ENCODE measurements at regions not wholly inside any gene's neighbourhood (a gene's known extent, or its start where the extent isn't known, plus 50 kb on each side); places are given as distances from the start of the nearest gene placed in this dataset.

- H3K27me3 ChIP-seq (replicated peaks; ENCODE audit: insufficient read depth): no peaks in the 10 kb centered on the region
- H3K9me3 ChIP-seq: no peaks in the 10 kb centered on the region
- no peak overlapping the region for H3K27ac ChIP-seq
- no peaks in the 10 kb centered on the region for H3K4me1 ChIP-seq (replicated peaks)
- H3K4me3 ChIP-seq: no peak overlapping the region
- DNase-seq (ENCODE audit: low spot score): no peak
- H3K36me3 ChIP-seq: no peaks in the 10 kb centered on the region
- TF ChIP-seq, protein P1, sequence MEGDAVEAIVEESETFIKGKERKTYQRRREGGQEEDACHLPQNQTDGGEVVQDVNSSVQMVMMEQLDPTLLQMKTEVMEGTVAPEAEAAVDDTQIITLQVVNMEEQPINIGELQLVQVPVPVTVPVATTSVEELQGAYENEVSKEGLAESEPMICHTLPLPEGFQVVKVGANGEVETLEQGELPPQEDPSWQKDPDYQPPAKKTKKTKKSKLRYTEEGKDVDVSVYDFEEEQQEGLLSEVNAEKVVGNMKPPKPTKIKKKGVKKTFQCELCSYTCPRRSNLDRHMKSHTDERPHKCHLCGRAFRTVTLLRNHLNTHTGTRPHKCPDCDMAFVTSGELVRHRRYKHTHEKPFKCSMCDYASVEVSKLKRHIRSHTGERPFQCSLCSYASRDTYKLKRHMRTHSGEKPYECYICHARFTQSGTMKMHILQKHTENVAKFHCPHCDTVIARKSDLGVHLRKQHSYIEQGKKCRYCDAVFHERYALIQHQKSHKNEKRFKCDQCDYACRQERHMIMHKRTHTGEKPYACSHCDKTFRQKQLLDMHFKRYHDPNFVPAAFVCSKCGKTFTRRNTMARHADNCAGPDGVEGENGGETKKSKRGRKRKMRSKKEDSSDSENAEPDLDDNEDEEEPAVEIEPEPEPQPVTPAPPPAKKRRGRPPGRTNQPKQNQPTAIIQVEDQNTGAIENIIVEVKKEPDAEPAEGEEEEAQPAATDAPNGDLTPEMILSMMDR (IDR thresholded peaks at IDR 0.05): no peak
- TF ChIP-seq POLR2AphosphoS5 (IDR thresholded peaks at IDR 0.05): no peak
- TF ChIP-seq POLR2A (IDR thresholded peaks at IDR 0.05): no peak
- 56% methylated on average over 1 of the region's 1 CpG for WGBS
- intact Hi-C loops (cut with DNase I): no loop called here
Observed at GRCh38 chr10:106111246-106111645, 1053.3 kb downstream of the SORCS1 start.

DNA sequence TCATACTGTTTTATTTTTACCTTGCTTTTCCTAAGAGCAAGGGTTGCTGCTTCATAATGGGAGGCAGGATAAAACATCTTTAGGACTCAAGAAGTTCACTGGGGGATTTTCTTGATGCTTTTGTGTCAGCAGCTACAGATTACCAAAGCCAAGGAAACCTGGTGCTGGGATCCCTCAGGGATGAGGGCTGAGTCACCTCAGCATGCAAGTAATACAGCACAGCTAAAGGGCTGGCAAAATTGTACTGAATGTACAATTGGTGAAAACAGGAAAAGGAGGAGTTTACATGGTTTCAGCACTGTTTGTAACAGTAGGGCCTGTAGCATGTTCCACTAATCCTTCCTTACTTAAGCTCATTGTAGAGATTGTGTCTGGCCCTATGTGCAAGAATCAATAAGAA, 1056.8 kb downstream of the SORCS1 start:
- Histone ChIP-seq H3K4me1 (replicated peaks) (no peaks in the 10 kb centered on the region), H3K9me3 (no peaks in the 10 kb centered on the region), H3K36me3 (no peaks in the 10 kb centered on the region), H3K27ac (no peak overlapping the region), H3K4me3 (no peak overlapping the region), H3K27me3 (replicated peaks; ENCODE audit: insufficient read depth) (no peaks in the 10 kb centered on the region)
- no peak for DNase-seq (ENCODE audit: low spot score)
- intact Hi-C loops (cut with DNase I): no loop called here
- TF ChIP-seq POLR2A (IDR thresholded peaks at IDR 0.05) (no peak), POLR2AphosphoS5 (IDR thresholded peaks at IDR 0.05) (no peak)
- TF ChIP-seq, protein P1 (IDR thresholded peaks at IDR 0.05): no peak

DNA sequence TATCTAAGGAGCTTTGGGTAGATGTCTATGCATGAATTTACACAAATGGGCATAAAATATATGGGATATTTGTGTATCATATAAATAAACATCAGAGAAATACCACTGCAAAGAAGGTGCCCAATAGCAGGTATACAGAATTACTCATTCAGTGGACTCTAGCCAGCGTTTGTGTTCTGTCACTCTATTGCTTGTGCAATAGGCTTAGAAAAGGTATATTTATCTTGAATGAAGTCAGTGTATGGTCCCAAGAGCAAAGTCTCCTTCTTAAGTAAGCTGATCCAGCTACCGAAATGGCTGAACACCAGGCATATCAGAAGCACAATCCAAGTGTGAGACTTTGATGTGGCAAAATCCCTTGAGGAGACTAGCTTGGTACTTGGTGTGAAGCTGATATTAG, 1058.4 kb downstream of the SORCS1 start:
- WGBS: 94% methylated on average over 2 of the region's 2 CpGs
- no peaks in the 10 kb centered on the region for H3K36me3 ChIP-seq
- no peaks in the 10 kb centered on the region for H3K27me3 ChIP-seq (replicated peaks; ENCODE audit: insufficient read depth)
- no peak for TF ChIP-seq POLR2A (IDR thresholded peaks at IDR 0.05)
- TF ChIP-seq, protein P1 (IDR thresholded peaks at IDR 0.05): no peak
- no peak for TF ChIP-seq POLR2AphosphoS5 (IDR thresholded peaks at IDR 0.05)
- no peak overlapping the region for H3K4me3 ChIP-seq
- no peak overlapping the region for H3K27ac ChIP-seq
- intact Hi-C loops (cut with DNase I): no loop called here
- H3K9me3 ChIP-seq: no peaks in the 10 kb centered on the region
- no peaks in the 10 kb centered on the region for H3K4me1 ChIP-seq (replicated peaks)
- no peak for DNase-seq (ENCODE audit: low spot score)

- no peaks in the 10 kb centered on the region for H3K27me3 ChIP-seq (replicated peaks; ENCODE audit: insufficient read depth)
- DNase-seq (ENCODE audit: low spot score): no peak
Observed at GRCh38 chr10:106089855-106090254, 1074.7 kb downstream of the SORCS1 start.

DNA sequence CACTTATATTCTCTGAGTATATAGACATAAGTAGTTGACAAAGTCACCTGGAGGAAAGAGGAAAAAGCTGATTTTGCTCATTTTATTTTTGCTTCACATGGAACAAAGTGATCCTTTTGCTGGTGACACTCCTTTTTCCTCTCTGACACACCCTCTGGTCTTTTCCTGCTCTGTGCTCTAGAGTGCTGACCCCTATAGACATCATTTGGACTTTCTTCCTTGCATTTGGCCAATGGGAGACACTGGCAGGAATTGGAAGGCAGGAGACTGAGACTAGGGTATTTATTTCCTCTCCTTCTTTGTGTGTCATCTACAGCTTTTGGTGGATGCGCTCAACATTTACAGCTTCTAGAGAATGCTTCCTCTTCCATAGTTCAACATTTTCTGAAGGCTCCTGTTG, 1078.1 kb downstream of the SORCS1 start:
- Histone ChIP-seq H3K4me3 (no peak overlapping the region), H3K27me3 (replicated peaks; ENCODE audit: insufficient read depth) (no peaks in the 10 kb centered on the region), H3K36me3 (no peaks in the 10 kb centered on the region), H3K9me3 (no peaks in the 10 kb centered on the region), H3K4me1 (replicated peaks) (no peaks in the 10 kb centered on the region), H3K27ac (no peak overlapping the region)
- intact Hi-C loops (cut with DNase I): no loop called here
- TF ChIP-seq POLR2AphosphoS5 (IDR thresholded peaks at IDR 0.05) (no peak), POLR2A (IDR thresholded peaks at IDR 0.05) (no peak)
- TF ChIP-seq, protein P1 (IDR thresholded peaks at IDR 0.05): no peak
- no peak for DNase-seq (ENCODE audit: low spot score)
- 97% methylated on average over 1 of the region's 1 CpG for WGBS

More at GRCh38 chr10:106089855-106090254, 1074.7 kb downstream of the SORCS1 start:
- intact Hi-C loops (cut with DNase I): no loop called here
- TF ChIP-seq POLR2A (IDR thresholded peaks at IDR 0.05) (no peak), POLR2AphosphoS5 (IDR thresholded peaks at IDR 0.05) (no peak)
- TF ChIP-seq, protein P1 (IDR thresholded peaks at IDR 0.05): no peak
- H3K27ac ChIP-seq: no peak overlapping the region
- no peak overlapping the region for H3K4me3 ChIP-seq
- no peaks in the 10 kb centered on the region for H3K4me1 ChIP-seq (replicated peaks)
- no peaks in the 10 kb centered on the region for H3K36me3 ChIP-seq
- H3K9me3 ChIP-seq: no peaks in the 10 kb centered on the region
